SK-N-SH (cell line): ENCODE measurements at regions not wholly inside any gene's neighbourhood (a gene's known extent, or its start where the extent isn't known, plus 50 kb on each side); places are given as distances from the start of the nearest gene placed in this dataset.

Experiments used
- CTCF ChIA-PET: fragments of 300-600, 350-600 bp; formaldehyde crosslinking; extraction: SDS; loops from one replicate; lab custom pipeline; 2021; lab: Yijun Ruan, JAX
- POLR2A ChIA-PET: fragments of 350-600 bp; sonication (Branson Sonifier 250); formaldehyde crosslinking; extraction: SDS; loops from one replicate; lab custom pipeline; 2020; ENCODE audit warnings: antibody characterized with exemption, inconsistent platforms; lab: Yijun Ruan, JAX
- DNase-seq: peaks from one replicate; pipeline ENCODE4 v3.0.0; 2012
- H2AFZ ChIP-seq: fragments of 200-600 bp; sonication (generic); 2 replicates; pipeline ENCODE4 v1.8.1; 2016; ENCODE audit warnings: antibody characterized with exemption, mild to moderate bottlenecking, low read depth
- H3F3A ChIP-seq: fragments of 200-600 bp; sonication (generic); replicated peaks from 2 replicates; pipeline ENCODE3; 2016; ENCODE audit warnings: antibody characterized with exemption, mild to moderate bottlenecking; ENCODE audit not compliant: insufficient read depth
- H3K27ac ChIP-seq, 2 experiments: fragments of 200-500 bp in 1 of 2; fragments of 200-600 bp in 1 of 2; sonication (Bioruptor generic) in 1 of 2; sonication (generic), shearing (Covaris generic) in 1 of 2; 2 replicates each; pipeline versions ENCODE4 v1.5.1 to v1.6.1; 2014 to 2016; ENCODE audit warnings: low read depth in 2 of 2, inconsistent platforms in 1 of 2, low read length in 1 of 2, mild to moderate bottlenecking in 1 of 2, mixed read lengths in 1 of 2
- H3K27me3 ChIP-seq: fragments of 200-600 bp; sonication (generic), shearing (Covaris generic); 2 replicates; pipeline ENCODE4 v1.6.1; 2016; ENCODE audit warnings: mixed run types; ENCODE audit not compliant: insufficient read depth
- H3K36me3 ChIP-seq, 2 experiments: fragments of 200-500 bp in 1 of 2; fragments of 200-600 bp in 1 of 2; sonication (Bioruptor generic) in 1 of 2; sonication (generic) in 1 of 2; replicated peaks in 1 of 2; 2 replicates each; pipeline versions ENCODE3 to v1.5.1; 2014 to 2016; ENCODE audit warnings: low read length in 1 of 2, mild to moderate bottlenecking in 1 of 2; ENCODE audit not compliant: insufficient read depth in 2 of 2, control insufficient read depth in 1 of 2
- H3K4me1 ChIP-seq, 2 experiments: fragments of 200-500 bp in 1 of 2; fragments of 200-600 bp in 1 of 2; sonication (Bioruptor generic) in 1 of 2; sonication (generic), shearing (Covaris generic) in 1 of 2; 2 replicates each; pipeline versions ENCODE4 v1.5.1 to v1.6.1; 2014 to 2016; ENCODE audit warnings: low read depth in 1 of 2, low read length in 1 of 2, mixed run types in 1 of 2; ENCODE audit not compliant: insufficient read depth in 2 of 2, control insufficient read depth in 1 of 2
- H3K4me2 ChIP-seq: fragments of 200-600 bp; sonication (generic), shearing (Covaris generic); 2 replicates; pipeline ENCODE4 v1.6.1; 2017; ENCODE audit warnings: mixed run types
- H3K4me3 ChIP-seq, 2 experiments: fragments of 200-500 bp in 1 of 2; fragments of 200-600 bp in 1 of 2; sonication (Bioruptor generic) in 1 of 2; sonication (generic), shearing (Covaris generic) in 1 of 2; 2 replicates each; pipeline versions ENCODE4 v1.5.1 to v1.8.1; 2014 to 2016; ENCODE audit warnings: low read depth in 2 of 2, inconsistent platforms in 1 of 2, low read length in 1 of 2, mild to moderate bottlenecking in 1 of 2, mixed read lengths in 1 of 2, moderate library complexity in 1 of 2
- H3K79me2 ChIP-seq: fragments of 200-600 bp; sonication (generic); 2 replicates; pipeline ENCODE4 v1.8.1; 2017; ENCODE audit warnings: mild to moderate bottlenecking; ENCODE audit not compliant: insufficient read depth
- H3K9ac ChIP-seq: fragments of 200-600 bp; sonication (generic); 2 replicates; pipeline ENCODE4 v1.6.1; 2017; ENCODE audit warnings: mixed run types
- H3K9me2 ChIP-seq: fragments of 200-600 bp; sonication (generic); 2 replicates; pipeline ENCODE4 v1.6.1; 2017; ENCODE audit warnings: mixed run types
- H3K9me3 ChIP-seq: fragments of 200-600 bp; sonication (generic); 2 replicates; pipeline ENCODE4 v1.6.1; 2017; ENCODE audit warnings: mixed run types, mild to moderate bottlenecking, moderate library complexity
- H4K20me1 ChIP-seq: fragments of 200-600 bp; sonication (generic); 2 replicates; pipeline ENCODE4 v1.6.1; 2017; ENCODE audit warnings: mild to moderate bottlenecking, mixed run types; ENCODE audit not compliant: insufficient read depth
- CHD2 ChIP-seq: fragments of 150-350 bp; IDR thresholded peaks from 2 replicates; pipeline ENCODE4 v1.6.1; 2018; ENCODE audit warnings: low read length; ENCODE audit not compliant: partially characterized antibody
- EZH2phosphoT487 ChIP-seq: fragments of 200-600 bp; sonication (generic); IDR thresholded peaks from 2 replicates; pipeline ENCODE4 v1.6.1; 2017; ENCODE audit warnings: low read depth, mixed run types, mild to moderate bottlenecking, antibody characterized with exemption, moderate library complexity, borderline replicate concordance
- FOSL2 ChIP-seq: IDR thresholded peaks from 2 replicates; pipeline ENCODE4 v1.4.0; 2012; ENCODE audit warnings: low read depth, mild to moderate bottlenecking, moderate library complexity, borderline replicate concordance
- FOXJ3 ChIP-seq: sonication (generic); formaldehyde crosslinking; IDR thresholded peaks from 2 replicates; pipeline ENCODE4 v1.5.1; 2020; ENCODE audit warnings: mild to moderate bottlenecking, missing genetic modification reagents
- FOXM1 ChIP-seq: IDR thresholded peaks from 2 replicates; pipeline ENCODE4 v1.4.0; 2012; ENCODE audit warnings: low read depth, mild to moderate bottlenecking
- JUND ChIP-seq: IDR thresholded peaks from 2 replicates; pipeline ENCODE4 v1.4.0; 2012
- MXI1 ChIP-seq: IDR thresholded peaks from 2 replicates; pipeline ENCODE4 v1.6.1; 2012; ENCODE audit warnings: mild to moderate bottlenecking, low read depth, low read length, improper control_type of control experiment
- POLR2AphosphoS5 ChIP-seq: IDR thresholded peaks from 2 replicates; pipeline ENCODE4 v1.6.1; 2012; ENCODE audit warnings: low read depth, low read length
- RFX5 ChIP-seq: IDR thresholded peaks from 2 replicates; pipeline ENCODE4 v1.6.1; 2012; ENCODE audit warnings: mild to moderate bottlenecking, improper control_type of control experiment, low read length
- RXRA ChIP-seq: IDR thresholded peaks from 2 replicates; pipeline ENCODE4 v1.4.0; 2012; ENCODE audit warnings: low read depth, mild to moderate bottlenecking, borderline replicate concordance
- SIN3A ChIP-seq: IDR thresholded peaks from 2 replicates; pipeline ENCODE4 v1.6.1; 2012; ENCODE audit warnings: low read depth, mild to moderate bottlenecking, low read length, moderate library complexity, borderline replicate concordance
- TAF1 ChIP-seq: IDR thresholded peaks from 2 replicates; pipeline ENCODE4 v1.6.1; 2012; ENCODE audit warnings: low read depth, mild to moderate bottlenecking, low read length, moderate library complexity, borderline replicate concordance
- TCF12 ChIP-seq: IDR thresholded peaks from 2 replicates; pipeline ENCODE4 v1.4.0; 2012
- YY1 ChIP-seq: IDR thresholded peaks from 2 replicates; pipeline ENCODE4 v1.4.0; 2012; ENCODE audit warnings: low read depth, mild to moderate bottlenecking
- WGBS: methylation state at CpG from one replicate; pipeline ENCODE4 v1.1.6; 2017; ENCODE audit warnings: low lambda C conversion rate; 5-methylcytosine and 5-hydroxymethylcytosine counted together
- TF ChIP-seq, protein P1 (sequence below): IDR thresholded peaks from 2 replicates; pipeline ENCODE4 v1.6.1; 2012; ENCODE audit warnings: mild to moderate bottlenecking, low read depth, low read length, moderate library complexity
- TF ChIP-seq, protein P2 (sequence below): fragments of 150-350 bp; IDR thresholded peaks from 2 replicates; pipeline ENCODE4 v1.6.1; 2017; ENCODE audit warnings: antibody characterized with exemption, low read length, low read depth, borderline replicate concordance
- TF ChIP-seq, protein P3 (sequence below): fragments of 150-350 bp; IDR thresholded peaks from 2 replicates; pipeline ENCODE4 v1.6.1; 2016; ENCODE audit warnings: mild to moderate bottlenecking, low read depth, low read length
- TF ChIP-seq, protein P4 (sequence below): IDR thresholded peaks from 2 replicates; pipeline ENCODE4; 2012
- TF ChIP-seq, protein P5 (sequence below): IDR thresholded peaks from 2 replicates; pipeline ENCODE4 v1.4.0; 2012; ENCODE audit warnings: low read depth, borderline replicate concordance

DNA sequence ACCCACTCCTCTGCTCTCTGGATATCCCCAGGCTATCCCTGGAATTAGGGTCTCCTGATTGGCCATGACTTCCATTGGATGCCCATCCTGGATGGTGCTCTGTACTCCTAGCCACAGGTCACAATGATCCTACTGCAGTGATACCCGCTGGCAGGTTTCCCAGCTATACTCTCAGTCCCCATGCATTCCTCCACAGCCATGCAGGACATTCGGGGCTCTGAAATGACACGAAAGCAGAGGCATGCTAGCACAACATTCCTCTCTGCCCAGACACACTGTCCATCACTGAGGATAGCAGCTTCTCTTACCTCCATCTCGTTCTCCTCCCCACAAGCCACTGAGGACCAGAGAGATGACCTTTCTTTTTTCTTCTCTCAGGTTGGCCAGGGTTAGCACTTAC lies 51.7 kb upstream of the SPATS2L start:
- H3K9ac ChIP-seq = no peak overlapping the region
- no peak overlapping the region for H3K4me3 ChIP-seq
- 62% methylated on average over 4 of the region's 4 CpGs for WGBS
- H3K36me3 ChIP-seq = no peaks in the 10 kb centered on the region
- DNase-seq = no peak
- H3K79me2 ChIP-seq = no peaks in the 10 kb centered on the region
- no peak overlapping the region for H2AFZ ChIP-seq
- no peak overlapping the region for H3K27ac ChIP-seq
- H3K9me3 ChIP-seq = no peaks in the 10 kb centered on the region
- H3K9me2 ChIP-seq = no peaks in the 10 kb centered on the region
- no peaks in the 10 kb centered on the region for H3F3A ChIP-seq
- POLR2A ChIA-PET = interaction anchor here (0.6 kb wide), 1 partner anchor 223 kb away, joined by 4 read pairs; no protein-coding TSS in a partner anchor
- CTCF ChIA-PET = interaction anchor here (0.8 to 1.9 kb wide), 7 partner anchors 11 to 269 kb away, joined by 3 to 7 read pairs (median 4); partner anchors contain the start of gene KCTD18
- TF ChIP-seq TAF1 (no peak), YY1 (no peak), CHD2 (no peak), POLR2AphosphoS5 (no peak), TCF12 (no peak), MXI1 (no peak), FOSL2 (no peak), JUND (no peak), SIN3A (no peak), RXRA (no peak), FOXM1 (no peak), RFX5 (no peak), FOXJ3 (CRISPR knock-in tag) (no peak), EZH2phosphoT487 (no peak)
- TF ChIP-seq, protein P1, sequence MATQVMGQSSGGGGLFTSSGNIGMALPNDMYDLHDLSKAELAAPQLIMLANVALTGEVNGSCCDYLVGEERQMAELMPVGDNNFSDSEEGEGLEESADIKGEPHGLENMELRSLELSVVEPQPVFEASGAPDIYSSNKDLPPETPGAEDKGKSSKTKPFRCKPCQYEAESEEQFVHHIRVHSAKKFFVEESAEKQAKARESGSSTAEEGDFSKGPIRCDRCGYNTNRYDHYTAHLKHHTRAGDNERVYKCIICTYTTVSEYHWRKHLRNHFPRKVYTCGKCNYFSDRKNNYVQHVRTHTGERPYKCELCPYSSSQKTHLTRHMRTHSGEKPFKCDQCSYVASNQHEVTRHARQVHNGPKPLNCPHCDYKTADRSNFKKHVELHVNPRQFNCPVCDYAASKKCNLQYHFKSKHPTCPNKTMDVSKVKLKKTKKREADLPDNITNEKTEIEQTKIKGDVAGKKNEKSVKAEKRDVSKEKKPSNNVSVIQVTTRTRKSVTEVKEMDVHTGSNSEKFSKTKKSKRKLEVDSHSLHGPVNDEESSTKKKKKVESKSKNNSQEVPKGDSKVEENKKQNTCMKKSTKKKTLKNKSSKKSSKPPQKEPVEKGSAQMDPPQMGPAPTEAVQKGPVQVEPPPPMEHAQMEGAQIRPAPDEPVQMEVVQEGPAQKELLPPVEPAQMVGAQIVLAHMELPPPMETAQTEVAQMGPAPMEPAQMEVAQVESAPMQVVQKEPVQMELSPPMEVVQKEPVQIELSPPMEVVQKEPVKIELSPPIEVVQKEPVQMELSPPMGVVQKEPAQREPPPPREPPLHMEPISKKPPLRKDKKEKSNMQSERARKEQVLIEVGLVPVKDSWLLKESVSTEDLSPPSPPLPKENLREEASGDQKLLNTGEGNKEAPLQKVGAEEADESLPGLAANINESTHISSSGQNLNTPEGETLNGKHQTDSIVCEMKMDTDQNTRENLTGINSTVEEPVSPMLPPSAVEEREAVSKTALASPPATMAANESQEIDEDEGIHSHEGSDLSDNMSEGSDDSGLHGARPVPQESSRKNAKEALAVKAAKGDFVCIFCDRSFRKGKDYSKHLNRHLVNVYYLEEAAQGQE = no peak
- TF ChIP-seq, protein P2, sequence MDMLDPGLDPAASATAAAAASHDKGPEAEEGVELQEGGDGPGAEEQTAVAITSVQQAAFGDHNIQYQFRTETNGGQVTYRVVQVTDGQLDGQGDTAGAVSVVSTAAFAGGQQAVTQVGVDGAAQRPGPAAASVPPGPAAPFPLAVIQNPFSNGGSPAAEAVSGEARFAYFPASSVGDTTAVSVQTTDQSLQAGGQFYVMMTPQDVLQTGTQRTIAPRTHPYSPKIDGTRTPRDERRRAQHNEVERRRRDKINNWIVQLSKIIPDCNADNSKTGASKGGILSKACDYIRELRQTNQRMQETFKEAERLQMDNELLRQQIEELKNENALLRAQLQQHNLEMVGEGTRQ = no peak
- TF ChIP-seq, protein P3, sequence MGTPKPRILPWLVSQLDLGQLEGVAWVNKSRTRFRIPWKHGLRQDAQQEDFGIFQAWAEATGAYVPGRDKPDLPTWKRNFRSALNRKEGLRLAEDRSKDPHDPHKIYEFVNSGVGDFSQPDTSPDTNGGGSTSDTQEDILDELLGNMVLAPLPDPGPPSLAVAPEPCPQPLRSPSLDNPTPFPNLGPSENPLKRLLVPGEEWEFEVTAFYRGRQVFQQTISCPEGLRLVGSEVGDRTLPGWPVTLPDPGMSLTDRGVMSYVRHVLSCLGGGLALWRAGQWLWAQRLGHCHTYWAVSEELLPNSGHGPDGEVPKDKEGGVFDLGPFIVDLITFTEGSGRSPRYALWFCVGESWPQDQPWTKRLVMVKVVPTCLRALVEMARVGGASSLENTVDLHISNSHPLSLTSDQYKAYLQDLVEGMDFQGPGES = no peak
- TF ChIP-seq, protein P4, sequence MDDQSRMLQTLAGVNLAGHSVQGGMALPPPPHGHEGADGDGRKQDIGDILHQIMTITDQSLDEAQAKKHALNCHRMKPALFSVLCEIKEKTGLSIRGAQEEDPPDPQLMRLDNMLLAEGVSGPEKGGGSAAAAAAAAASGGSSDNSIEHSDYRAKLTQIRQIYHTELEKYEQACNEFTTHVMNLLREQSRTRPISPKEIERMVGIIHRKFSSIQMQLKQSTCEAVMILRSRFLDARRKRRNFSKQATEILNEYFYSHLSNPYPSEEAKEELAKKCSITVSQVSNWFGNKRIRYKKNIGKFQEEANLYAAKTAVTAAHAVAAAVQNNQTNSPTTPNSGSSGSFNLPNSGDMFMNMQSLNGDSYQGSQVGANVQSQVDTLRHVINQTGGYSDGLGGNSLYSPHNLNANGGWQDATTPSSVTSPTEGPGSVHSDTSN = no peak
- TF ChIP-seq, protein P5, sequence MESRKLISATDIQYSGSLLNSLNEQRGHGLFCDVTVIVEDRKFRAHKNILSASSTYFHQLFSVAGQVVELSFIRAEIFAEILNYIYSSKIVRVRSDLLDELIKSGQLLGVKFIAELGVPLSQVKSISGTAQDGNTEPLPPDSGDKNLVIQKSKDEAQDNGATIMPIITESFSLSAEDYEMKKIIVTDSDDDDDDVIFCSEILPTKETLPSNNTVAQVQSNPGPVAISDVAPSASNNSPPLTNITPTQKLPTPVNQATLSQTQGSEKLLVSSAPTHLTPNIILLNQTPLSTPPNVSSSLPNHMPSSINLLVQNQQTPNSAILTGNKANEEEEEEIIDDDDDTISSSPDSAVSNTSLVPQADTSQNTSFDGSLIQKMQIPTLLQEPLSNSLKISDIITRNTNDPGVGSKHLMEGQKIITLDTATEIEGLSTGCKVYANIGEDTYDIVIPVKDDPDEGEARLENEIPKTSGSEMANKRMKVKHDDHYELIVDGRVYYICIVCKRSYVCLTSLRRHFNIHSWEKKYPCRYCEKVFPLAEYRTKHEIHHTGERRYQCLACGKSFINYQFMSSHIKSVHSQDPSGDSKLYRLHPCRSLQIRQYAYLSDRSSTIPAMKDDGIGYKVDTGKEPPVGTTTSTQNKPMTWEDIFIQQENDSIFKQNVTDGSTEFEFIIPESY = no peak
- TF ChIP-seq, all 33 proteins: peak for 0
- no peaks in the 10 kb centered on the region; the same call in 1 of the 2 replicates for H3K27me3 ChIP-seq
- no peaks in the 10 kb centered on the region for H4K20me1 ChIP-seq
- H3K4me2 ChIP-seq = no peak overlapping the region
- H3K4me1 ChIP-seq = no peaks in the 10 kb centered on the region; a peak in 1 of 4 replicates
